Midbrain (tissue), 1 donor: ENCODE measurements at regions not wholly inside any gene's neighbourhood (a gene's known extent, or its start where the extent isn't known, plus 50 kb on each side); places are given as distances from the start of the nearest gene placed in this dataset.

Experiments used
- DNase-seq: peaks from one replicate; lab custom pipeline; 2025; lab: John Stamatoyannopoulos, UW

DNA sequence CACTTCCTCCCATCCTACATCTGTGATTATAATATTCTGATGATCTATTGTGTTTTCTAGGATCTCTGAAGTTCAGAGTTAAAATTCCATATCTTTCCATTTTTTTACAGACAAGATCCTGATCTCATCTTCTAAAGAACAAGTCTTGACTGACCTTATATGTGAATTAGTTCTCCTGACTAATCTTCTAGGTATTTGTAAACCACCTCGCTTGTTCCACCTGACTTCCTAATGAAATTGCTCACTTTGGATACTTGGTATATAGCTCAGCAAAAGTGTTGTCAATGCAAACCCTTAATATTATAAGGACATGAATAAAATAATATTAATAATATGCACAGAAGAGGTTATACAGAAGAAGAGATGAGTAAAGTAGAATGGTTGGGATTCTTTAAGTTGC lies 68.2 kb upstream of the NR4A3 start:
- DNase-seq: no peak

- DNase-seq: no peak
Observed at GRCh38 chr9:99760421-99760820, 61.3 kb upstream of the NR4A3 start.

GRCh38 chr9:99762470-99762869 lies 59.2 kb upstream of the NR4A3 start:
- no peak for DNase-seq
